ENCODE measurements at regions not wholly inside any gene's neighbourhood (a gene's known extent, or its start where the extent isn't known, plus 50 kb on each side); places are given as distances from the start of the nearest gene placed in this dataset.

DNA sequence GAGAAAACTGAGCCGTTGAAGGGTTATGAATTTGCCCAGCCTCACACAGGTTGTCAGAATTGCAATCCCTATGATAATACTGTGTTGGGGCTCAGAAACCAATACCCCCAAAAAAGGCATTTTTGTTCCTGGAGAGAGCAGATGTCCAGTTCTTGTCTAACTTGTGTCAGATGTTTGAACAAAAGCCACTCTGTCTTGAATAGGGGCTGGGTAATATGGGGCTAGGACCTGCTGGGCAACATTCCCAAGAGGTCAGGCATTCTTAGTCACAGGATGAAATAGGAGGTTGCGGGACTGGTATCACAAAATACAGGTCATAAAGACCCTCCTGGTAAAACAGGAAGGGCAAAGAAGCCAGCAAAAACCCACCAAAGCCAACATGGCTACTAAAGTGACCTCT, 482.1 kb downstream of the IPMK start:
- no peak for DNase-seq

DNA sequence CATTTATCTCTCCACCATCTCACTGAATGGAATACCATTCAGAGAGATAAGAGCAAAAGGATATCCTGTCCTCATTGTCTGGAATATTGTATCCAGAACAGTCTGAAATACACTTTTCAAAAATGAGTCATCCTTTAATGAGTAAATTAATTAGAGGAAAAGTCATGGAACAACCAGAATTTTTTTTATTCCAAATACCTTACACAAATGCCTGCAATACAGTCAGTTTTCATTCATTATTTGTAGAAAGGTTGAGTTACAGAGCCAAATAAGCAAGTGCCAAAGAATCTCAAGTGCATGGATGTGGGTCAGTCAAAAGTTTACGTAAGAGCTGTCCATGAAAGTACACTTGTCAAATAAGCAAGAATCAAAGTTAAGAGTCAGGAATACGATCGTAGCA, 482.6 kb downstream of the IPMK start:
- DNase-seq, result no peak

DNA sequence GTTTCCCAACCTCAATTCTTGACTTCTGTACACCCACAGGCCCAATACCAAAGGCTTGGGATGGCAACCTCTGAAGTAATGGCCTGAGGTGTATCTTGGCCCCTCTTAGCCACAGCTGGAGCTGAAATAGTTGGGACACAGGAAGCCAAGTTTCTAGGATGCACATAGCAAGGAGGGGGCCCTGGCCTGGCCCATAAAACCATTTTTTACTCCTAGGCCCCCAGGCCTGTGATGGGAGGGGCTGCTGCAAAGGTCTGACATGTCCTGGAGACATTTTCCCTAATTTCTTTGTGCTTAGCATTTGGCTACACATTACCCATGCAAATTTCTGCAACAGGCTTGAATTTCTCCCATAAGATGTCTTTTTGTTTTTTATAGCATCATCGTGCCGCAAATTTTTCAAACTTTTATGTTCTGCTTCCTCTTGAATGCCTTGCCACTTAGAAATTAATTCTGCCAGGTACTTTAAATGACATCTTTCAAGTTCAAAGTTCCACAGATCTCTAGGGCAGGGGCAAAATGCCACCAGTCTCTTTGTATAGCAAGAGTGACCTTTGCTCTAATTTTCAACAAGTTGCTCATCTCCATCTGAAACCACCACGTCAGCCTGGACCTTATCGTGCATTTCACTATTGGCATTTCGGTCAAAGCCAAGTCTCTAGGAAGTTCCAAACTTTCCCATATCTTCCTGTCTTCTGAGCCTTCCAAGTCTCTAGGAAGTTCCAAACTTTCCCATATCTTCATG, 490.8 kb downstream of the IPMK start:
- DNase-seq, result no peak

DNA sequence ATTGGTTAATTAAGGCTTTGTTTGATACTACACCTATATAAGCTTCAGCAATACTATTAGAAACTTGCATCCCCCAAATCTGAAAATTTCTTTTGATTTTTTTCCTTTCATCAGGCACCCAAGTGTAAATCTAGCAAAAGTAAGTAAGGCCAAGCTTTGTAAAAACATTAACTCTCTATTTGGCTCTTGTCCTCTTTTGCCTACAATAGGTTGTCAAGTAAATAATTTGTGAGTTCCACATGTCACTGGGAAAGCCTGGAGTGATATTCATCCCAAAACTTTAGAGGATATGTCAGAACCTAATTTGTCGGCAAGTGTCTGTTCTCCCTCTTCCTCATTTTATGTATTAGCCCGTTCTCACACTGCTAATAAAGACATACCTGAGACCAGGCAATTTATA, 492.4 kb downstream of the IPMK start:
- DNase-seq, result no peak

DNA sequence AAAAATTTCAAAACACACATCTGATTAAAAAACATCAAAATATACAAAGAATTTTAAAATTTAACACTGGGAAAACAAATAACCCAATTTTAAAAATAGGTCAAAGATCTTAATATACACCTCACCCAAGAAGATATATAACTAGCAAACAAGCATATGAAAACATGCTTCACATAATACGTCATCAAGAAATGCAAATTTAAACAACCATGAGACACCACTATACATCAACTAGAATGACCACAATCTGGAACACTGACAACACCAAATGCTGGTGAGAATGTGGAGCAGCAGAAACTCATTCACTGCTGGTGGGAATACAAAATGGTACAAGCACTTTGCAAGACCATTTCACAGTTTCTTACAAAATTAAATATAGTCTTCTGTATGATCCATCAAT, 498.4 kb downstream of the IPMK start:
- no peak for DNase-seq

DNA sequence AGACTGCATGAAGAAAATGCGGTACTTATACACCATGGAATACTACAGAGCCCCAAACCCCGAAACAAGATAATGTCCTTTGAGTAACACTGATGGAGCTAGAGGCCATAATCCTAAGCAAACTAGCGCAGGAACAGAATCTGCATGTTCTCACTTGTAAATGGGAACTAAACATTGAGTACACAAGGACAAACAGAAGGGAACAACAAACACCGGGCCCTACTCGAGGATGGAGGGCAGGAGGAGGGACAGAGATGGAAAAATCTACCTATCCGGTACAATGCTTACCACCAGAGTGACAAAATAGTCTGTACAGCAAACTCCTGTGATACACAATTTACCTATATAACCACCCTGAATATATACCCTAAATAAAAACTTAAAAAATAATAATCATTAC, 507.9 kb downstream of the IPMK start:
- no peak for DNase-seq

DNA sequence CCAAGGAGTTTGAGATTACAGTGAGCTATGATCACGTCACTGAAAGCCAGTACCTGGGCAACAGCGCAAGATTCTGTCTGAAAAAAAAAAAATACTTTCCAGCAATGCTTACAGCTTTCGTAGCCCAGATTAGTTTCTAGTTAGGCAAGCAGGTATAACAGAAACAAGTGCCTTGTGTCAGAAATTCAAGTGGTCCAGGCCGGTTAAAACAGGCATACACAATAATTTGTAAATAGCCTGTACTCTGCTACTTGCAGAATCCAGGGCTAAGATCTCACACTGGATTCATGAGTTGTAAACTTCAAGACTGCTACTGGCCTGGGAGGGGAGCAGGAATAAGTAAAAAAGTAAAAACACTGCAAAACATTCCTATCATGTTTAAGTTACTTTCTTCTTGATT, 512.9 kb downstream of the IPMK start:
- no peak for DNase-seq

DNA sequence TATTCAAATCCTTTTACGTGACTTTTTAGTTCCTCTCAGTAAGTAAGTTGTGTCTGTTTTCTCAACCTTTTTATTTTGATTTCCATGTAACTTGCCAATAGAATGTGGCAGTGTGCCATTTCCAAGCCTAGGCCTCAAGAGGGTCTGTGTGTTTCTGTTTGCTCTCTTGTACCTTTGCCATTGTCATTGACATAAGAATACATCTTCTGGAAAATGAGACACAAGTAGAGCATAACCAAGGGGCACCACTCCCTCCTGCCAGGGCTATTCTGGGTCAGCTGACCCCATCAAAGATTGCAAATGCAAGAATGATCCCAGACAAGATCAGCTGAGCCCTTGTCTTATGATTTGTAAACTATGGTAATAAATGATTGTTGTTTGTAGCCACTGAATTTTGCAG, 524.0 kb downstream of the IPMK start:
- no peak for DNase-seq

DNA sequence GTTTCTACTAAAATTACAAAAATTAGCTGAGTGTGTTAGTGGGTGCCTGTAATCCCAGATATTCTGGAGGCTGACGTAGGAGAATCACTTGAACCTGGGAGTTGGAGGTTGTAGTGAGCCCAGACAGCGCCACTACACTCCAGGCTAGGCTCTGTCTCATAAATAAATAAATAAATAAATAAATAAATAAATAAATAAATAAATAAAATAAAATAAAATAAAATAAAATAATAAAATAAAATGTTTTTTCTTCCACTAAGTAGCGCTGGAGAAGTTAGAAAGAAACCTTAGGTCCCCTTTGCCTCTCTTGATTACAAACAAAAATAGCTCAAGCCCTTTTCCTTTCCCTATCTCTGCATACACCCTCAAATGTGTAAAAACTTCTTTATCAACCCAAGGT, 525.9 kb downstream of the IPMK start:
- DNase-seq, result no peak

DNA sequence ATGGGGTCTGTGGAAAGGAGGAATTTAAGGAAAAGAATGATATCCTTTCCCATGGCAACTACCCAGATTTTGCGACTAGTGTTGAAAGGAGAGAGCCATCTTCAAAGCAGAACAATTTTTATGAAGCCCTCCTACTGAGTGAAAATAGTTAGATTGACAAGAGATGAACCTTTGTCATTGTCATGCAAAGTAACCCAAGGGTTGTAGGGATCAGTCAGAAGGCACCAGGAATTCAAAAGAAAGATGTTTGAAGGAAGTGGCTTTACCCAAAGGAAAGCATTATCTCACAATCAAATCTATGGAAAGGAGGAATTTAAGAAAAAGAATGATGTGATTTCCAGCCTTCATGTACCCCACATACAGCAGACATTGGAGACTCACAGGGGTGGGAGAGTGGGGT, 544.4 kb downstream of the IPMK start:
- DNase-seq, result no peak

DNA sequence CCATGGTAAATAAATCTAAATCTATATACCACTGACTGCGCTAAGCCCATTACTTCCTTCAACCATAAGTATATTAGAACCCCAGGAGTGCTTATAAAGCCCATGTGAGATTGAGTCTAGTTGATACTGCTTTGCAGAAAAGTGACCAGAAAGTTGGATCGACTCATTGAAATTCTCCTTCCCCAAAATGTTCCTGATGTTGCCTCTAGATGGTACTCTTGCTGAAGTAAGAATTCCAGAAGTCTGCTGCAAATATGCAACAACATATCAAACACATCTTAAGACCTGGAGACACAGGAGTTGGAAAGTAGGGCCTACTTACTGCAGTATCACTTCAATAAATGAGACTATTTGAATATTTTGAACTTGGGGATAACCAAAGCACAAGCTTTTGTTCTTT, 550.8 kb downstream of the IPMK start:
- DNase-seq, result no peak

DNA sequence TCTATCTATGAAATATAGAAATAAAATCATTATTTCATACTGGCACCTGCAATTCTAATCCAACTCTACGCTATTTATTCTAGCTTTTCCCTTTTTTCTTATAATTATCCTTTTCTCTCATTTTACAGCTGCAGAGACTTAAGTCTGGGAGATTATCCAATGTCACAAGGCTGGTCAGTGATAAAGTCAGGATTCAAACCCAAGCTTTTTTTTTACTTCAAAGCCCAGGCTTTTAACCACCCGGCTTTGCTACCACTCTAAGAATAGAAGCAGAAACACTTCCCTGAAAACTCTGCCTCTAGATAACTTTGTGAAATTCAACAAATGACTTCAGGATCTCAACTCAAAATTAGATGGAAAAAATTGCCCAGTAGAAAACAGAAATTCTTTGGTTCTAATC, 552.5 kb downstream of the IPMK start:
- no peak for DNase-seq

DNA sequence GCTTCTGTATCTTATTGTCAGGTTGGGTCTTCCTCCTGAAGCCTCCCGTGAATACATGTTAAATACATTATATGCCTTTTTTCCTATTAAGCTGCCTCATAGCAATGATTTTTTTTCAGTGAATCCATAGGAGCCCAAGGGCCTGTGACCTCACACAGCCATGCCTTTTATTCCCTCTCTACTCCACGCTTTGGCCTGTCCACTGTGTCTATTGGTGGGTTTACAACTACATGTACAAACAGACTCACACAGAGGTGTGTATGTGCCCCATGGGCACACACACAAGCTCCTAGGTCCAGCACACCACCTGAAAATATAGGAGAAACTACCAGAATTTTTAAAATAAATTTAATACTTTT, 560.4 kb downstream of the IPMK start:
- no peak for DNase-seq

DNA sequence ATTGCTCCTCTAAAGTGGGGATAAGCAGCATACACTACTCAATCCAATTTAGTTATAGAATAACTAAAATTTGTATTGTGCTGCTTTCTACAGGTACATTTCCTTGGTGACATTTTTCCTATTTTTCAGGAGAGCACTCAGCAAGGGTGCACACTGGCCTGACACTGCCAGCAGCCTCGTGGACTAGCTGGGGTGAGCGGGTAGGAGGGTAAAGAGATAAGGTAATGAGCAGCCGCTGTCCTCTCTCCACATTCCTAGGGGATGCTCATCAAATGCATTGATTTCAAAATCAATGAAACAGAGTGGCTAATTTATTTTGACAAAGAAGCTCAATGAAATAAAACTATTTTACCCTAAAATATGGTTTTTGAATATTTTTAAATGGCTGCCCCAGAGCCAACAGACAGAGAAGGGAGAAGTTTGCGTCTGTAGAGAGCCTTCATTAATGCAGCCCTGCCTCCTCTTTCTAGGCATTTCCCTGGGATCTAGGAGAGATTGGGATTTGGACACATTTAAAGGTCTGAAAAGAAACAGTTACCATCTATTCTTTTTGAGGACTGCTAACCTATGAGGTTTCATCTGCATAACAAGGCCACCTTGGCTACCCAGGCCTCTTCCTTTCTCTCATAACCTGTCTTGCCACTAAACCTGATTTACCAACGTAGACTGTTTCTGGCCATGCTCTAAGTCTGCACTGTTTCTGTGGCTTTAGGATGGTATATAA, 561.0 kb downstream of the IPMK start:
- no peak for DNase-seq

DNA sequence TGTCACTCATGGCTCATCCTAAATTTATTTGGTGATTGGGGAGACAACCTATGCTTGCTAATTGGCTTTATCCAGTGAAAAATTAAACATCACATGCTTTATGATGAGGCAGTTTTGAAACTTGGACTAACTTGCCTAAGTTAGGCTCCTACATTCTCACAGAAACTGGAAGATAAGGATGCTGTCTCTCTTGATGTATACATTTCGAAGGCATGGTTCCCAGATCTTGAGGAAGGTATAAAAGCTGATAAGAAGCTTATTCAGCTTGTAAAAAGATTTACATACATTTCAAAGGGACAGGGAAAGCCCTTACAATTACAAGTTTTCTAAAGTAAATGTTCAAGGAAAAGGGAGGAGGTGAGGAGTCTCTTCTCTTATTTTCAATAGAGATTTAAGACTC, 561.7 kb downstream of the IPMK start:
- no peak for DNase-seq

DNA sequence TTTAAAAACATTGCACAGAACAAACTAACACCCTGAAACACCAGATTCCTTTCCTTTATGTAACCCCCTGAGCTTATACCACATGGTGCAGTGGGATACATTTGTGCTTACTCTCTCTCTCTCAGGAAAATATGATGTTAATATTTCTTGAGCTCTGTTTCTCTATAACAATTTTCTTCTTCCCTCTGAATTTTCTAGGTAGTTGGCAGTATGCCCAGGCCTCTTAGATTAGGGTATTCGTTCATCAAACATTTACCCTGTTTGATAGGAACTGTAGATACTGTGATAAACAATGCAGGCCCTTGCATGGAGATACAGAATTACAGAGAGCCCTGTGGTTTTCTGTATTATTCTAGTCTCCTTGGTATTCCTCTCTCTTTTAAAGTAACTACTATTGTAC, 567.8 kb downstream of the IPMK start:
- DNase-seq, result no peak

DNA sequence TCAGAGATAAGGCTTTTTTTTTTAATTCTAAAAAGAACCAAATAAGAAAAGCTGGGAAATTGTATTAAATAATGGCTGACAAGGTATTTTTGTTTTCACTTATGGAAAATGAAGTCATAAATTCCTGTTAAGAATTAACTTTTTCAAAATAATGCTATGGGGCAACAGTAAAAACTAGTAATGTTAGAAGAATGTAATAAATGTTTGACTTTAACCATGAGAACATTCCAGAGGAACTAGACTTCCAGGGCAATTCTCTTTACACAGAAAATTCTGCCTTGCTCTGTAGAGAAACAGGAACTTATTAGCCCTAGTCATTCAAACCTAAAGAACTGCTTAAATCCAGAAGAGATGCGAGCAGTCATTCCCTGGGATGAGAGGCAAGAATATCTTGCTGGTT, 571.1 kb downstream of the IPMK start:
- DNase-seq, result no peak

DNA sequence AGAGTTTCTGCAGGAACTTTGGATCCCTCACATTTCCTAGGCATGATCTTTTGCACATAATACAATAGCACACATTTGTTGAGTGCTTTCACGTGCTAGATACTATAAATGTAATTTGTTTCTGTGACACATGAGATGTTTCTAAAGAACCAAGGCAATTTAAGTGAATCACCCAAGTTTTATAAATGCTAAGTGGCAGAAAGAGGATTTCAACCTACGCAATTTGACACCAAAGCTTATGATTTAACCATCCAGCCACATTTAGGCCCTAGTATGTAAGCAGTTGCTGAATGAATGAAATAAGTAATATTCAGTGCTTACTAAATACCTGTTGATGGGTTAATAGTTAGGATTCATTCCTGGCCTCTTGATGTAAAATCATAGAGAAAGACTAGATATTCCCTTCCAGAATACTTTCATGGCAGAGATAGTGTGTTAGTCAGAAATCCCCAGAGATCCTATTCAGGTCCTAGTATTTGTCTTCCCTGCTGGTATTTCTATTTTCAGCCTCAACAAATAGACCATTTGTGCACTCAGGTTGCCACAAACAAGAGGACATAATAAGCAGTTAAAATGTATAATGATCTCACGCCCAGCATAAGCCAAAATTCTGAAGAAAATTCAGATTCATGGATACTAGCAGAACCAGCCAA, 572.6 kb downstream of the IPMK start:
- DNase-seq, result no peak

DNA sequence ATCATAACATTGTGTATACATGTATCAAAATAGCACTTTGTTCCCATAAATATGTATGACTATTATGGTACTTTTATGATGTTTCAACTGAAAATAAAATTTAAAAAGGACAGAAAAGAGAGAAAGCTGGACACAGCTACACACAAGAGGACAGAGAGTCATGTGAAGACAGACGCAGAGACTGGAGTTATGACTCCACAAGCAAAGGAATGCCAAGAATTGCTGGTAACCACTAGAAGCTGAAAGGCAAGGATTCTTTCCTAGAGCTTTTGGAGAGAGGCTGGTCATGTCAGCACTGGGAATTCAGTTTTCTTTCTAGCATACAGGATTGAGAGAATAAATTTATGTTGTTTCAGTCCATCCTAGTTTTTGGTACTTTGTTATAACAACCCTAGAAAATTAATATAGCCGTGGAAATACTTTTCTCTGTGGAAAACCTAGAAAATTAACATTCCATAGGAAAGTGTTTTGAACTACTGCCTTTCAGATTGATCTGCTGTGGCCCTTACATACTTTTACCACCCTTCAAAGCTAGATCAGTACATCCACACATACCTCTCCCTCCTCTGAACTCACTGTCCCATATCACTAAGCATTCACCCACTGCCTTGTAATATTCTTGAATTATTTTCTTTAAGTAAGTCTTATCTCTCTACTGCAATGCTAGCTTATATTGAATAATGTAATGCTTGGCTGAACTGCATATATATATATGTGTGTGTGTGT, 575.3 kb downstream of the IPMK start:
- no peak for DNase-seq

DNA sequence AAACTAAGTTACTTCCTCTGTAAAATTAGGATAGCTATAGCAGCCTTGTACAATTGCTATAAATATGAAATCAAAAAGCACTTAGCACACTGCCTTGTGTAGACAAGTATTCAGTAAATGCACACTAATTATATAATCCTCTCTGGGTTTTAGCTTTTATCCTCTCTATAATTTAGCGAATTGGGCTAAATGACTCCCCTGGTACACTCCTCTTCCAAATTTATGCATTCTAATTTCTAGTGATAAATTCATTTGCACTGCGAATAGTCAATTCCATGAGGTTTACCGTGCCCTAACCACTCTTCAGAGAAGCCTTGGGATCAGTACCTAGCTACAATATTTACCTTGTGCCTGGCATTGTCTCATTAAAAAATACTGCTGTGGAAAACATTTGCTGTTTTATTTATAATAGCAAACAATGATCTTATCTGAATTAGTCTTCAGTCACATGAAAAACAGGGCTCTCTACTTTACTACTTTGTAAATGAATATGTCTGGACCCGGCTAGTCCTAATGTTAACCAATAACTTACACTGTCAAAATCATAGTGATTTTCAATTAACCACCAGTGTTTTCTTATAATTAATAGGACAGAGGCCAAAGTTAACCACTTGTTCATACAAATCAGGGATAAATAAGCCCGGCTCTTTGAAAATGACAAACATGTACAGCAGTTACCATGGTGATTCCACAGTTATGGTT, 577.9 kb downstream of the IPMK start:
- DNase-seq, result no peak

DNA sequence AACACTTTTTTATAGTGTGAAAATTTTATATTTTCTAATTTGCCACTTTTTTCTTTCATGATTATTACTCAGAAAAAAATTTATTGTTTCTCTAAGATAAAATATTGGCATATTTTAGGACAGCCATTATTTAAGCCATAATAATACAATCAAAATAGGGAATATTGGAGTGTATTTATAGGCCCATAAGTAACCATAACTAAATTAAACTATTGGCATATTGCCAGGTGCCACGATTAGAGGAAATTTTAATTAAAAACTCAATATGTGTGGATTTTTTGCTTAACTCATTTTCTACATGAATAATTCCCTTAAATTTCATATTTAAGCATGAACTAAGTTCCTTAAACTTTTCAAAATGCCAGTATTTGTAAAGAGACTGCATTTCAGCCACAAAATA, 587.8 kb downstream of the IPMK start:
- DNase-seq, result no peak

DNA sequence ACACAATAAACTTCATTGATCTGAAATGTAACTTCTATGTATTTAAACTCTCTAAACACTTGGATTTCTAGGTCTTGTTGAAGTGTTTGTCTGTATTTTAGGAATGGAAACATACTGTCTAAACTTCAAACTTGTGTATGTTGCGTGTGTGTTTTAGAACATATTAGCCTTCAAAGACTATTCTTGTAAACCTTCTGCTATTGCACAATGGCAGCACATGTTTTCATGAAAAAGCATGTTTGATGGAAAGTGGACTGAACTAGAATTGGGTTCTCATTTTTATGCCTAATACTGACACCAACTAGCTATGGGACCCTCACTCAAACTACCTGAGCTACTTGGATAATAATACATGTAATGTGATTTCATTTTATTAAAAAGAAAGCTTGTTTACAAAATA, 592.6 kb downstream of the IPMK start:
- DNase-seq, result no peak

DNA sequence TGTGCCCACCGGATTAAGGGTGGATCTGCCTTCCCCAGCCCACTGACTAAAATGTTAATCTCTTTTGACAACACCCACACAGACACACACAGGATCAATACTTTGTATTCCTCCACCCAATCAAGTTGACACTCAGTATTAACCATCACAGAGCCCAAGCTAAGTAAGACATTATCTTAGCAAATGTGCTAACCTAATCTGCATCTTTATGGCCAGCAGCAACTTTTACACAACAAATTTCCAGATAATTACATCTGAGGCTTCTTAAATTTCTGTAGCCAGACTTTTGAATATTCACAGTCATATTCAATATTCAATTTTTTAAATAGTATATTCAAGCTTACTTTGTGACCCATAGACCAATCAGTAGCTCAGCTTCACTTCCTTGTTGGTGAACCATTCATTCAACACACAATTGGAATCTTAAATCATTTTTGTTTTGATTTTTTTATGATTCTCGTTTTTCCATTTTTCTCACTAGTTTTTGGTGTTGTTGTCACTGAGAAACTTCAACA, 594.2 kb downstream of the IPMK start:
- DNase-seq, result no peak
